H9 (cell line): ENCODE measurements at regions not wholly inside any gene's neighbourhood (a gene's known extent, or its start where the extent isn't known, plus 50 kb on each side); places are given as distances from the start of the nearest gene placed in this dataset.

Source experiments
- DNase-seq: peaks from one replicate; pipeline ENCODE4 v3.0.0-alpha.2; 2017
- H2AFZ ChIP-seq: one replicate; pipeline ENCODE4 v1.6.1; 2013; ENCODE audit warnings: mild to moderate bottlenecking, low read length, control low read depth, moderate library complexity
- H2AK5ac ChIP-seq: 2 replicates; pipeline ENCODE4 v1.6.1; 2013; ENCODE audit warnings: low read length, control low read depth, mixed read lengths; ENCODE audit not compliant: insufficient read length
- H2BK120ac ChIP-seq: one replicate; pipeline ENCODE4 v1.6.1; 2013; ENCODE audit warnings: low read depth, mild to moderate bottlenecking, low read length, control low read depth, inconsistent platforms; ENCODE audit not compliant: poor library complexity, severe bottlenecking
- H2BK12ac ChIP-seq: 2 replicates; pipeline ENCODE4 v1.6.1; 2013; ENCODE audit warnings: low read length, control low read depth, mixed read lengths, low read depth; ENCODE audit not compliant: insufficient read length
- H2BK15ac ChIP-seq: 2 replicates; pipeline ENCODE4 v1.6.1; 2013; ENCODE audit warnings: low read depth, low read length, control low read depth
- H2BK20ac ChIP-seq: one replicate; pipeline ENCODE4 v1.6.1; 2013; ENCODE audit warnings: low read depth, mild to moderate bottlenecking, low read length, control low read depth, inconsistent platforms; ENCODE audit not compliant: poor library complexity, severe bottlenecking
- H2BK5ac ChIP-seq: 2 replicates; pipeline ENCODE4 v1.6.1; 2013; ENCODE audit warnings: low read length, control low read depth, mixed read lengths; ENCODE audit not compliant: insufficient read length
- H3K14ac ChIP-seq: 2 replicates; pipeline ENCODE4 v1.6.1; 2013; ENCODE audit warnings: low read length, control low read depth; ENCODE audit not compliant: insufficient read depth
- H3K18ac ChIP-seq: 2 replicates; pipeline ENCODE4 v1.6.1; 2013; ENCODE audit warnings: low read depth, mild to moderate bottlenecking, mixed read lengths, low read length, control low read depth; ENCODE audit not compliant: insufficient read length
- H3K23ac ChIP-seq: 2 replicates; pipeline ENCODE4 v1.6.1; 2013; ENCODE audit warnings: low read length, control low read depth, mixed read lengths, low read depth; ENCODE audit not compliant: insufficient read length
- H3K23me2 ChIP-seq: 2 replicates; pipeline ENCODE4 v1.6.1; 2013; ENCODE audit warnings: low read depth, mild to moderate bottlenecking, mixed read lengths, low read length, control low read depth; ENCODE audit not compliant: insufficient read length, poor library complexity, severe bottlenecking
- H3K27ac ChIP-seq: 2 replicates; pipeline ENCODE4 v1.5.1; 2013; ENCODE audit warnings: low read length, control low read depth, mixed read lengths, low read depth; ENCODE audit not compliant: insufficient read length
- H3K27me3 ChIP-seq: 2 replicates; pipeline ENCODE4 v1.6.1; 2013; ENCODE audit warnings: low read length, control low read depth, inconsistent platforms; ENCODE audit not compliant: insufficient read depth
- H3K4ac ChIP-seq: 2 replicates; pipeline ENCODE4 v1.6.1; 2013; ENCODE audit warnings: low read depth, mild to moderate bottlenecking, control low read depth, inconsistent platforms, low read length, moderate library complexity
- H3K4me1 ChIP-seq: 2 replicates; pipeline ENCODE4 v1.6.1; 2013; ENCODE audit warnings: low read length, control low read depth, inconsistent platforms; ENCODE audit not compliant: insufficient read depth
- H3K4me2 ChIP-seq: 2 replicates; pipeline ENCODE4 v1.6.1; 2013; ENCODE audit warnings: low read length, control low read depth, mixed read lengths; ENCODE audit not compliant: insufficient read length, insufficient read depth
- H3K56ac ChIP-seq: 2 replicates; pipeline ENCODE4 v1.6.1; 2013; ENCODE audit warnings: low read depth, mild to moderate bottlenecking, mixed read lengths, low read length, control low read depth; ENCODE audit not compliant: insufficient read length
- H3K79me1 ChIP-seq: 2 replicates; pipeline ENCODE4 v1.6.1; 2013; ENCODE audit warnings: low read depth, mild to moderate bottlenecking, moderate library complexity, low read length, control low read depth, inconsistent platforms; ENCODE audit not compliant: insufficient read depth, poor library complexity, severe bottlenecking
- H3K79me2 ChIP-seq: 2 replicates; pipeline ENCODE4 v1.6.1; 2013; ENCODE audit warnings: low read length, control low read depth, inconsistent platforms; ENCODE audit not compliant: insufficient read depth
- H3K9ac ChIP-seq: 2 replicates; pipeline ENCODE4 v1.6.1; 2013; ENCODE audit warnings: low read length, control low read depth, mixed read lengths; ENCODE audit not compliant: insufficient read length; ENCODE audit errors: extremely low read depth
- H3K9me3 ChIP-seq: one replicate; pipeline ENCODE4 v1.6.1; 2013; ENCODE audit warnings: low read depth, low read length, inconsistent platforms; ENCODE audit not compliant: control insufficient read depth
- H3T11ph ChIP-seq: one replicate; pipeline ENCODE4 v1.6.1; 2013; ENCODE audit warnings: mild to moderate bottlenecking, low read length, control low read depth, inconsistent platforms
- H4K20me1 ChIP-seq: one replicate; pipeline ENCODE4 v1.6.1; 2013; ENCODE audit not compliant: control insufficient read depth, insufficient read length, insufficient read depth
- H4K5ac ChIP-seq: 2 replicates; pipeline ENCODE4 v1.6.1; 2013; ENCODE audit warnings: low read depth, mild to moderate bottlenecking, mixed read lengths, low read length, control low read depth; ENCODE audit not compliant: insufficient read length
- H4K8ac ChIP-seq: replicated peaks from 2 replicates; pipeline ENCODE4 v1.6.1; 2013; ENCODE audit warnings: low read length, control low read depth, mixed read lengths, low read depth; ENCODE audit not compliant: insufficient read length
- H4K91ac ChIP-seq: 2 replicates; pipeline ENCODE4 v1.6.1; 2013; ENCODE audit warnings: low read depth, mild to moderate bottlenecking, moderate library complexity, mixed read lengths, low read length, control low read depth; ENCODE audit not compliant: insufficient read length
- H3K27ac Mint-ChIP-seq, 3 experiments: 2 replicates in 2 of 3; 3 replicates in 1 of 3; pipeline ENCODE4 v1.8.0; 2020 to 2021; ENCODE audit warnings: mixed read lengths in 3 of 3, mild to moderate bottlenecking in 1 of 3, moderate library complexity in 1 of 3
- H3K27me3 Mint-ChIP-seq: 2 replicates; pipeline ENCODE4 v1.8.0; 2021; ENCODE audit warnings: low read depth, mild to moderate bottlenecking, moderate library complexity, mixed read lengths
- H3K36me3 Mint-ChIP-seq, 3 experiments: 2 replicates in 2 of 3; 3 replicates in 1 of 3; pipeline ENCODE4 v1.8.0; 2020 to 2021; ENCODE audit warnings: low read depth in 3 of 3, mixed read lengths in 3 of 3; ENCODE audit not compliant: insufficient read depth in 1 of 3
- H3K4me1 Mint-ChIP-seq, 2 experiments: 2 replicates each; pipeline ENCODE4 v1.8.0; 2020; ENCODE audit warnings: mixed read lengths in 2 of 2
- H3K4me3 Mint-ChIP-seq, 2 experiments: 2 replicates in 1 of 2; 3 replicates in 1 of 2; pipeline ENCODE4 v1.8.0; 2020 to 2021; ENCODE audit warnings: mild to moderate bottlenecking in 2 of 2, mixed read lengths in 2 of 2, moderate library complexity in 1 of 2
- H3K9me3 Mint-ChIP-seq, 2 experiments: 2 replicates in 1 of 2; 3 replicates in 1 of 2; pipeline ENCODE4 v1.8.0; 2020; ENCODE audit warnings: mild to moderate bottlenecking in 2 of 2, mixed read lengths in 2 of 2, moderate library complexity in 1 of 2
- CTCF ChIP-seq: fragments of 200-600 bp; sonication (generic); conservative IDR thresholded peaks from 3 replicates; pipeline ENCODE4 v1.8.0; 2021; ENCODE audit warnings: antibody characterized with exemption, mild to moderate bottlenecking
- WGBS: extraction: QIAGEN DNeasy Blood & Tissue Kit; methylation state at CpG from one replicate; pipeline ENCODE4 v1.1.7; 2013; ENCODE audit warnings: missing lambda C conversion rate, low lambda C conversion rate, mixed read lengths; ENCODE audit not compliant: insufficient read length; ENCODE audit errors: extremely low coverage; 5-methylcytosine and 5-hydroxymethylcytosine counted together

GRCh38 chr4:36587909-36588472, 306.6 kb downstream of the DTHD1 start:
- H2AK5ac ChIP-seq: no peak overlapping the region
- Mint-ChIP-seq H3K4me1 (0 out of 4 replicates have a peak, but pooled peaks cover 0 to 4% of the 10 kb centered on the region in 2 experiments), H3K27me3 (no peaks in the 10 kb centered on the region), H3K36me3 (peaks cover 18 to 57% (median 18%) of the 10 kb centered on the region in 3 experiments), H3K4me3 (no peak overlapping the region), H3K27ac (no peak overlapping the region), H3K9me3 (peaks cover 40 to 43% of the 10 kb centered on the region in 2 experiments)
- H3K4ac ChIP-seq: no peak overlapping the region
- no peaks in the 10 kb centered on the region for H4K20me1 ChIP-seq
- no peak overlapping the region for H3T11ph ChIP-seq
- H3K9me3 ChIP-seq: no peaks in the 10 kb centered on the region
- H3K9ac ChIP-seq: no peak overlapping the region
- no peak overlapping the region for H3K27ac ChIP-seq
- no peaks in the 10 kb centered on the region for H3K79me1 ChIP-seq
- H2BK12ac ChIP-seq: no peak overlapping the region
- no peak overlapping the region for H4K91ac ChIP-seq
- no peaks in the 10 kb centered on the region for H3K27me3 ChIP-seq
- no peak overlapping the region for H2BK20ac ChIP-seq
- H2BK15ac ChIP-seq: no peak overlapping the region
- H3K56ac ChIP-seq: no peak overlapping the region
- no peaks in the 10 kb centered on the region for H3K23me2 ChIP-seq
- no peak overlapping the region for H3K18ac ChIP-seq
- no peak overlapping the region for H3K23ac ChIP-seq
- no peak overlapping the region for H4K5ac ChIP-seq
- TF ChIP-seq CTCF: no peak
- no peak overlapping the region for H3K14ac ChIP-seq
- no peaks in the 10 kb centered on the region for H3K79me2 ChIP-seq
- H3K4me1 ChIP-seq: no peaks in the 10 kb centered on the region
- DNase-seq: no peak
- no peak overlapping the region for H2BK120ac ChIP-seq
- H2BK5ac ChIP-seq: no peak overlapping the region
- WGBS: no CpG with 5 or more reads among the region's 2 CpGs
- H4K8ac ChIP-seq: no peak overlapping the region
- H2AFZ ChIP-seq: no peak overlapping the region
- no peak overlapping the region for H3K4me2 ChIP-seq
